ENCODE measurements at regions not wholly inside any gene's neighbourhood (a gene's known extent, or its start where the extent isn't known, plus 50 kb on each side); places are given as distances from the start of the nearest gene placed in this dataset.

GRCh38 chr2:7639476-7639875 lies 722.3 kb downstream of the RNF144A start:
- TF ChIP-seq CTCF (IDR thresholded peaks at IDR 0.05; ENCODE audit: low read length) (no peak), EZH2 (optimal IDR thresholded peaks at IDR 0.05; ENCODE audit: low read depth, low read length) (no peak)
